Head of caudate nucleus (tissue), 42 donors: ENCODE measurements at regions not wholly inside any gene's neighbourhood (a gene's known extent, or its start where the extent isn't known, plus 50 kb on each side); places are given as distances from the start of the nearest gene placed in this dataset.

Experiments used
- DNase-seq, 42 donors: peaks; one replicate each; pipeline versions ENCODE4 v3.0.0 to v3.0.0-alpha.2; 2020 to 2021; ENCODE audit warnings: mixed read lengths in 7 of 42
- intact Hi-C: fragments of 100-400 bp; cut with DNase I; formaldehyde crosslinking; loops from one replicate; pipeline ENCODE4 v1.15.0; 2022

GRCh38 chr6:134866563-134866962 is 83.3 kb downstream of the ALDH8A1 start:
- no peak for DNase-seq
- intact Hi-C loops = no loop called here

GRCh38 chr6:134864558-134864957 is 85.3 kb downstream of the ALDH8A1 start:
- DNase-seq = no peak
- intact Hi-C loops = no loop called here

- intact Hi-C loops = no loop called here
- no peak for DNase-seq
These were observed 86.0 kb downstream of the ALDH8A1 start for GRCh38 chr6:134863763-134864510.

- intact Hi-C loops = no loop called here
- DNase-seq = no peak
These were observed 95.5 kb downstream of the ALDH8A1 start for GRCh38 chr6:134854366-134854765.

GRCh38 chr6:134853111-134854055 is 96.5 kb downstream of the ALDH8A1 start:
- intact Hi-C loops = no loop called here
- DNase-seq = no peak

GRCh38 chr6:134851548-134851947 is 98.4 kb downstream of the ALDH8A1 start:
- intact Hi-C loops = no loop called here

GRCh38 chr6:134850721-134851305 is 99.1 kb downstream of the ALDH8A1 start:
- intact Hi-C loops = no loop called here
- no peak for DNase-seq

More at GRCh38 chr6:134851548-134851947, 98.4 kb downstream of the ALDH8A1 start:
- DNase-seq = no peak

GRCh38 chr6:134849920-134850447 is 99.9 kb downstream of the ALDH8A1 start:
- DNase-seq = no peak
- intact Hi-C loops = no loop called here

GRCh38 chr6:134848076-134848475 is 101.8 kb downstream of the ALDH8A1 start:
- intact Hi-C loops = no loop called here
- no peak for DNase-seq

- DNase-seq = no peak
- intact Hi-C loops = no loop called here
These were observed 103.0 kb downstream of the ALDH8A1 start for GRCh38 chr6:134846865-134847264.

- DNase-seq = no peak
- intact Hi-C loops = no loop called here
These were observed 103.9 kb downstream of the ALDH8A1 start for GRCh38 chr6:134846031-134846430.

GRCh38 chr6:134844120-134844519 is 105.8 kb downstream of the ALDH8A1 start:
- DNase-seq = no peak
- intact Hi-C loops = no loop called here

GRCh38 chr6:134840086-134840867 is 109.6 kb downstream of the ALDH8A1 start:
- intact Hi-C loops = no loop called here
- no peak for DNase-seq

GRCh38 chr6:134835993-134836392 is 113.9 kb downstream of the ALDH8A1 start:
- no peak for DNase-seq
- intact Hi-C loops = no loop called here

GRCh38 chr6:134830940-134831339 is 119.0 kb downstream of the ALDH8A1 start:
- intact Hi-C loops = no loop called here
- no peak for DNase-seq

- intact Hi-C loops = no loop called here
- no peak for DNase-seq
These were observed 119.7 kb downstream of the ALDH8A1 start for GRCh38 chr6:134830194-134830593.

GRCh38 chr6:134828641-134829040 is 121.3 kb downstream of the ALDH8A1 start:
- DNase-seq = no peak
- intact Hi-C loops = loop anchor here (10.0 kb wide), 1 partner anchor 164 kb away; no protein-coding TSS in a partner anchor

GRCh38 chr6:134826889-134827737 is 122.8 kb downstream of the ALDH8A1 start:
- intact Hi-C loops = loop anchor here (10.0 kb wide), 1 partner anchor 162 kb away; no protein-coding TSS in a partner anchor
- no peak for DNase-seq
